CD1c-positive myeloid dendritic cell (primary cell): ENCODE measurements at regions not wholly inside any gene's neighbourhood (a gene's known extent, or its start where the extent isn't known, plus 50 kb on each side); places are given as distances from the start of the nearest gene placed in this dataset.

Experiments used
- DNase-seq: peaks from one replicate; pipeline ENCODE4 v3.0.0-alpha.2; 2016; ENCODE audit errors: extremely low spot score

DNA sequence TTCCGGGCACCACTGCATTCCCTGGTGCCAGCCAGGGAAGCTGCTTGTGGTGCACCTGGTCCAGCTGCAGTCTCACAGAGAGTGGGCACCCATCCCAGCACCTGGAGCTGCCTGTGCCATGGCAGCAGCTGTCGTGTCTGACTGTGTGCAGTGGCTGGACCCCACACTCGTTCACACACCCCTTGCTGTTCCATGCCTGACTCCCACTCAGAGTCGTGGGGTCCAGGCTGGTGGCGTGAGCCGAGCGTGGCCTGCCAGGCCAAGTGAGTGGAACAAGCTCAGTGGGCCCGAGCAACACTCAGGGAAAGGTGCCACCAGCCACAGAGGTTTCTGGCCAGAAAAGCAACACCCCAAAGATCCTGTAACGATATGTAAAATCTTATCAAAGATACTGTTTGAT lies 97.2 kb upstream of the KCNK1 start:
- DNase-seq, result no peak

DNA sequence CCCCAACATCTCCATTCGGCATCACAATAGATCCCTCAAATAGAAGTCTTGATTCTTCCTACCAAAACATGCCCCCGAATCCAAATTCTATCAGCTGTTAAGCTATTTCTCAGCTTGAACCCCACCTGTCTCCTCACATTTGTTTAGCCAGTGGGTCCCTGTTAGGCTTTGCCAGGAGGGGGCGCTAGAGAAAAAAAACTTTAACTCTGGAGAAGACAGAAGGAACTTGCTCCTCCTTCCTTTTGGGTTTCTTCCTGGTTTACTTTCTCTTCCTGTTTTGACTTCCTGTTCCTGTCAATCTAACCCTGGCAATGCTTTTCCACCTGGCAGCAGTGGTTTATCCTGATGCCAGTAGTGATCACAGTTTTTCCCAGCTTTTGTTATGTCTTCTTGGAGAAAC lies 95.6 kb upstream of the KCNK1 start:
- peak; percentile 84 for DNase-seq

DNA sequence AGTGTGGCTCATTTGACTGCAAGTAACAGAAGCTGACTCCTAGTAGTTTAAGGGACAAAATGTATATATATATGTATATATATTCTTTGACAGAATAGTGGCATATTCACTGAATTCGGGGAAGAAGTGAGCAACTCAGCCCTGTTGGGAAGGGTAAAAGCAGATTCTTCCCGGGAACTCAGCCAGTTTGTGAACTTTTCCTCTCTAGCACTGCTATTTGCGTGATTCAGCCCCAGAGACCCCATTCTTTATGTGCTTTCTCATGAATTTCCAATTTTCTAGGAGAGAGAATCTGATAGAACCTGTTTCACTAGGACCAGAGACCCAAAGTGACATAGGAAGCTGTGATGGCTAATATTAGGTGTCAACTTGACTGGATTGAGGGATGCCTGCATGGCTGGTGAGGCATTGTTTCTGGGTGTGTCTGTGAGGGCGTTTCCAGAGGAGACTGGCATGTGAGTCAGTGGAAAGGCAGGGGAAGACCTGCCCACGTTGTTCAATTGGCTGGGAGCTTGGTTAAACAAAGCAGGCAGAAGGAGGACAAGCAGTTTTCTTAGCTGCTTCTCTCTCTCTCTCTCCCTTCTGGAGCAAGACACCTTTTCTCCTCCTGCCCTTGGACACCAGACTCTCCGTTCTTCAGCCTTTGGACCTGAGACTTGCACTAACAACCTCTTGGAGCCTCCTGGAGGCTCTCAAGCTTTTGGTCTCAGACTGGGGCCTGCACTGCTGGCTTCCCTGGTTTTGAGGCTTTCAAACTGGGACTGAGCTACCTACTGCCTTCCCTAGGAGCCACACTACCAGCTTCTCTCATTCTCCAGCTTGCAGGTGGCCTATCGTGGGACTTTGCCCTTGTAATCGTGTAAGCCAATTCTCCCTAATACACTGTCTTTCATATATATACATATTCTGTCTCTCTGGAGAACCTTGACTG lies 93.4 kb upstream of the KCNK1 start:
- DNase-seq, result peak; percentile 47

DNA sequence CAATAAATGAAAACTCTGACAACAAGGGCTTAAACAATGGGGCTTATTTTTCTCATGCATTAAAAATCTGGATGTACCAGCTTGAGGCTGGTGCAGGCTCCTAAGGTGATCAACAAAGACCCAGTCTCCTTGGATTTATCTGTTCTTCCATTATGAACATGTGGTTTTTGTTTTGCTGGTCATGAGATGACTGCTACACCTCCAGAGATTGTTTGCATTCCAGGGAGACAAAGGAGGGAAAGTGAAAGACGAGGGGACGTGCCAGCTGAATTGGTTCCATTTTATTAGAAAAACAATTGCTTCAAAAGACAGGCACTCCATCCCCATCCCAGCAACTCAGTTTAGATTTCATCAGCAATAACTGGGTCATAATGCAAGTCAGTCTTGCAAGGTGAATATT lies 90.9 kb upstream of the KCNK1 start:
- DNase-seq, result no peak

DNA sequence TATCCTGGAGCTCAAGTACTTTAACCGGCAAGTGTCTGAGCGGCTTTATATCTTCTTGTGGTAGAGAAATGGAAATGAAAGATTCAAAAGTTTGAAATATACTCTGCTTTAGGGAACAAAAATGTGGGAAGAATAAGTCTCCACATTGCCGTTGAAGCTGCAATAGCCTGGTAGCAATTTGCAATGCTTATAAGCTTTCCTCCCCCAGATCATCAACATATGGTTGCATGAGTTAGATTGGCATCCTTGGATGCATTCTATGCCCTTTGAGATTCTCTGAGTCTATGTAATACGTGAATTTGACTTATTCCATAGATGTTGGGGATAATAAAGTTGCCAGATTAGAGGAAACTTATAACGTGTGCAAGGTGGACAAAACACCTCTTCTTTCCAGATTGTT lies 86.1 kb upstream of the KCNK1 start:
- DNase-seq, result no peak

DNA sequence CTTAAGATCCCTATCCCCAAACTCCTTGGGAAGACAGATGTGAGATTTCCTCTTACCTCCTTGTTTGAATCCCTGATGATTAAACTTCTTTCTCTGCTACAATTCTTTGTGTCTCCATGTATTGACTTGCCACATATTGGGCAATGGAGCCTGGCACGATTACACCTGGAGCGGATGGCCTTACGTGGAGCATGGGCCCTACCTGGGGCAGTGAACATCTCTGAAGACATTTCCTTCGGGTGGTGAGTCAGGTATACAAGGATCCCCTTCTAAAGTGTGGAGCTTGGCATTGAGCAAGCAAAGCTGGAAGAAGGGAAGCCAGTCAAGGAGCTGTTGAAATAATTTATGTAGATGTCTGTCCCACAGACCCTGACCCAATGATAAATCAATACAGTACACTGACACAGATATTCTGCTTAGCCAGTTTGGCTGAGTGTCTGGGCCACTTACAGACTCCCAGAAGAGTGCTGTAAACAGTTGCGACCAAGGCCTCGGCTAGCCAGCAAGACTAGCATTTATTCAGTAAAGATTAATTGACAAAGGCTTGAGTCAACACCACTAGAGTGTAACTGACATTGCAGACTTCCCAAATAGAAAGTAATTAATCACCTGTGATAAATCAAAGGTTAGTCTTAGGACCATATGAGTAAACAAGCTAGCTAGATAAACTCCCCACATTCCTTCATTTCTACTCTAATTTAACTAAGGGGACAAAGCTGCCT lies 83.1 kb upstream of the KCNK1 start:
- no peak for DNase-seq

DNA sequence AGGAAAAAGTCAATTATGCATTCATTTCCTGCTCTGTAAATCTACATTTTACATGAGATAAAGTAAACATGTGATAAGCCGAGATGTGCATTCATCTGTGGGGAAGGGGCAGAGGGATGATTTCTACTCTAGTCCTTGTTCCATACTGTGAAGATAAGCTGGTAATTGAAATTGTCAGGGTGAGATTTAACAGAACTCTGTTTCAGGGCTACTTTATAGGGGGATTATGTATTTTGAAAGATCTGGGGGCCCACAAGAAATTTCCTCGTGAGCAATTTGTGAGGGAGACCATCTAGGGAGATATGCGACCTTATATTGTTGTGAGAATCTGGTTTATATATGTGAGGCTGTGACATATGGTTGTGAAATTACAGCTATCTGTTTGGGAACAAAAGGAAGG lies 73.1 kb upstream of the KCNK1 start:
- DNase-seq, result no peak

DNA sequence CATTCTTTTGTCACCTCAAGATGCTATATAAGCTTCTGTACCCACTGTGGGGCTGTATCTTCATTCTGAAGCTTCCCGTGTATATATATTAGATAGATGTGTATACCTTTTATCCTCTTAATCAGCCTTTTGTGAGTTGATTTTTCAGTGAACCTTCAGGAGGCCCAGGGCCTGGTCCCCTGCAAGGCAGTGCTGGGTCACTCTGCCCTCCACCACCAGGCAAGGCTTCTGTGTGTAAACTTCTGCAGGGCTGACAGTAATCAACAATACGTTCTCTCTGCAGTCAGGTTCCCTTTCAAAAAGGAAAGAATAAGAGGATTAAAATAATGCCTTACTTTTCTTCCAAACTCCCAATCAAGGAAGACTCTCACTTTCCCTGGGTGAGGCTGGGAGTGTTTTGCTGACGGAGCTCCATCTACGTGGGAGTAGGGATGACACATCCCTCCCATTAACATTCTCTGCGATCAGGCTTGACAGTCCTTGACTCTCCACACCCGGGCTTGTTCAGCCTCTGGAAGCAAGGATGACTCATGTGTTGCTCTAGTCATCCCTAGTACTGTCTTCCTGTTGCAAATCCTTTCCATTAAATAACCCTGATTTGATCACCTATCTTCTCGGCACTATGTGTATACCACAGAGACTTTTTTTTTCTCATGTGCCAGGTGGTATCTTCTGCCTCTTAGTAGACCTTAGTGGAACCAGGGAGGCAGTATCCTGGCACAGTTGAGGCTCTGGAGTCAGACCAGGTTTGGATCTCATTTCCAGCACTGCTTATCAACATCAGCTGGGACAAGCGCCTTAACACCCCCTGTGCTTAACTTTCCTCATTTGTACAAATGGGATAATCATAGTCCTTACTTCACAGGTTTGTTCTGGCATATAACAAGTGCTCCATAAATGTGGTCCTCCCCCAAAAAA lies 70.3 kb upstream of the KCNK1 start:
- DNase-seq, result peak; percentile 6

DNA sequence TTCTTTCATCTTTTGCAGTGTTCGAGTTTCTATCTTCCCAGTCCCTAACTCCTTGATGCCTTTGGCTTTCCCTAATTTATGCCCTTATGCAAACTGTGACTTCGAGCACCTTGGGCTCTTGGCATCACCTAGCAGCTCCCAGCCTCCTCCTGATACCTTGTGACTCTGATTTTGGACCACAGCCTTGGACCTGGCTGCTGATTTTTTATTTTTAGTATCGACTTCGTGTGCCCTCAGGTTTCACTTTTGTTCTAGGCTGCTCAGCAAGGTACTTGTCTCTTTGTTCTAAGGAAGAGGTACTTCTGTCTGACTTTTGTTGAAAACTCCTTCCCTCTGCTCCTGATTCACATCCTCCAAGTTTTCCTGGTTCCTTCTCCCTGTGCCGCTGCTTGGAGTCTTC lies 69.6 kb upstream of the KCNK1 start:
- no peak for DNase-seq

DNA sequence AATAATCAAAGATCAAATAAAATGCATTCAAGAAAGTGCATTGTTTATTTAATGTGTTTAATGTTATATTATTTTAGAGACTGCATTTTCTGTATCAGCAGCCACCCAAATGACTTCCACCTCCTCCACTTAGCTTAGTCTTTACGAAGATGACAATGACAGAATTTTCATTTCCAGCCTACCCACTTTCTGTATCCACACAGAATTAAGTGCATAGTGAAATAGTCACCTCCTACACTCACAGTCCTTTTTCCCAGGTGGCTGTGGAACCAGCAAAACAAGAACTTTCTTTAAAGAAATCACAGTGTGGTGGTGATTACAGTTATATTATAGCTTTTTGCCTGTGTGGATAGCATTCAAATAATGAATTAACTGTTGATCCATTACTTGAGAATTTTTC lies 66.2 kb upstream of the KCNK1 start:
- DNase-seq, result no peak

DNA sequence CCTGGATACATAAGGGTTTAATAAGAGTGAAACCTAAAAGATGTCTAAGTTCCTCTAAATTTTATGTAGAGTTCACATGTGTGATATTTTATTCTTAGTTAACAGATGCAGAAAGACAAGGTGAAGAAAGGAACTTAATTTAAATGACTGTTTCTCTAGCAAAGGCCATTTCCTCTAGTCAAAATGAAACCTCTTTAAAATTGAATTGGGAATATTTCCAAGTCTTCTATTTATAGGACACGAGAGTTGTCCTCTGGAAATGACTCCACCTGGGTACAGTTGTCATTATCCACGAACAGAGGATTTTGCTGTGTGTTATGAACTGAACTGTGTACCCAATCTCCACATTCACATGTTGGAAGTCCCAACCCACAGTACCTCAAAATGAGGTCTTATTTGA lies 64.5 kb upstream of the KCNK1 start:
- DNase-seq, result no peak

DNA sequence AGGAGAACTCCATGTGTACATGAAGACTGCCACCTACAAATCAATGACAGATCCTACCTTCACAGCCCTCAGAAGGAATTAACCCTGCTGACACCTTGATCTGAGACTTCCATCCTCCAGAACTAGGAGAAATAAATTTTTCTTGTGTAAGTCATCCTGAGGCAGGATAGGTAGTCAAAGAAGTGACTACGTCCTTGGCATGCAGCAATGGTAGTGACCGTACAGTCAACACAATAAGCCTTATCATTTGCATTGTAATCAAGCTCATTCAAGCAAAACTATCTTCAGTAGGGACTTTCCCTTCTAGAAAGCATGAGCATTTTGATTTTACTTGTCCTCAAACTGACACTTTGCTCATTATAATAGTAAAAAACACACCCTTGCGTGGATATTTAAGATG lies 64.0 kb upstream of the KCNK1 start:
- DNase-seq, result no peak

DNA sequence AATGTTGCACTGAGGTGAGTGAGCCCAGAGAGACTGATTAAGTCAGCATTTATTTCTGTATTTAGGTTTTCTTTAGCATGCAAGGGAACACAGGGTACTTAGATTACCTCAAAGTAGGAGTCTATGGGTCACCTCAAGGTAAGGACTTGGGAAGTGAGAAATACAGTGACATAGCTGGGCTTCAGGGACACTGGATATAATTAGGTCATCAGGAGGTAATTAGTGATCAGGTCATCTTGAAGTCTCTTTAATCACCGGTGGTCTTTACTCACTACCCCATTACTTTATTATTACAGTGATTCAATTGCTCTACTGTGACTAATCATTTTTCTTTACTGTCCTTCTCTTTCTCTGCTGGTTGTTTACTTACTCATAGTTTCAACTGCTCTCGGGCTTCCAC lies 59.9 kb upstream of the KCNK1 start:
- no peak for DNase-seq

DNA sequence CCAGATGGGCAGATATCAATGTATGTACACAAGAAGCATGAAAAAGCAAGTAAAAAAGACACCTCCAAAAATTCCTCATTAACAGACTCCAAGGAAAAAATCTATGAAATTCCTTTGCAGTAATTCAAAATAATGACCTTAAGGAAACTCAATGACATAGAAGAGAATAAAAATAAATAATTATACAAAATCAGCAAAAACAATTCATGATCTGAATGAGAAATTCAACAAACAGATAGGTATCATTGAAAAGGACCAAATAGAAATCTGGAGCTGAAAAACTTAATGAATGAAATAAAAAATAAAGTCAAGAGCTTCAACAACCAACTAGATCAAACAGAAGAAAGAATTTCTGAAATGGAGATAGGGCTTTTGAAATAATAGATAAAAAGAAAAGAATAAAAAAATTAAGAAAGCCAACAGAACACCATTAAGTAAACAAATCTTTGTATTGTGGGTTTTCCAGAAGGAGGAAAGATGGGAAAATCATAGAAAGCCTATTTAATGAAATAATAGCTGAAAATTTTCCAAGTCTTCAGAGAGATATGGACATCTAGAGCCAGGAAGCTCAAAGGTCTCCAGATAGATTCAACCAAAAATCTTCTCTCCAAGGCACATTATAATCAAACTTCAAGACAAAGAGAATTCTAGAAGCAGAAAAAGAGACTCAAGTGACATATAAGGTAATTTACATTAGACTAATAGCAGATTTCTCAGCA lies 52.0 kb upstream of the KCNK1 start:
- no peak for DNase-seq
